Fibroblast of gingiva (primary cell): ENCODE measurements at regions not wholly inside any gene's neighbourhood (a gene's known extent, or its start where the extent isn't known, plus 50 kb on each side); places are given as distances from the start of the nearest gene placed in this dataset.
"Not testable (repeated sequence)": the region's sequence is repeated elsewhere in the genome, so short reads cannot be mapped to it uniquely, and the experiment has no call there.

ENCODE experiments used
- DNase-seq: peaks from one replicate; pipeline ENCODE4 v3.0.0-alpha.2; 2011; ENCODE audit warnings: low read depth

DNA sequence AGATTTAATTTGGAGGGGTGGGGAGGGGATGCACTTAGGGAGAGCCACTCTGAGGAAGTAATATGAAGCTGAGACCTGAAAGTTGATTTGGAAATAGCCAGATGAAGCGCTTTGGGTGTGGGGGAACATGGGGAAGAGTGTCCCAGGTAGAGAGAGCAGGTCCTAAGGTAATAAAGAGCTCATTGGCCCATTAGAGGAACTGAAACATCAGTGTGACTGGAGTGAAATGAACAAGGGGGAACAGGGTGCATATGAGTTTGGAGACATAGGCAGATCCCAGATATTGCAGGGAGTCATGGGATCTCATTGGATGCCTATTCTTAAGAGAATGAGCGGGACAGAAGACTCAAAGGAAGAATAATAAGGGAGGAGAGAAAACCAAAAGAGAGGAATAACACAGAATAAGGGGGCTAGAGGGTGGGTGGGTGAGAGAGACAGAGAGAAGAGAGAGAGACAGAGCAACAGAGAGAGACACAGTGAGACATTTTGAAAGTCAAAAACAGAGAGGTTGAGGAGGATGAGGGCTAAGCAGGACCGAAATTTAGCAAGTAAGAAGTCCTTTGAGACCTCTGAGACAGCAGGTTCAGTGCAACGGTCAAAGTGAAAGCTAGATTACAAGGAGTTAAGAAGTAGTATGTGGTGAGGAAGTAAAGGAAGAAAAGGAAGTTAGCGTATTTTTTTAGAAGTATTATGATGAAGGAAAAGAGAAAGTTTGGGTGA is 54.1 kb upstream of the NOTCH2NLA start:
- not testable (repeated sequence) for DNase-seq

- not testable (repeated sequence) for DNase-seq
These were observed 52.7 kb upstream of the NOTCH2NLA start for GRCh38 chr1:146281522-146281921.

DNA sequence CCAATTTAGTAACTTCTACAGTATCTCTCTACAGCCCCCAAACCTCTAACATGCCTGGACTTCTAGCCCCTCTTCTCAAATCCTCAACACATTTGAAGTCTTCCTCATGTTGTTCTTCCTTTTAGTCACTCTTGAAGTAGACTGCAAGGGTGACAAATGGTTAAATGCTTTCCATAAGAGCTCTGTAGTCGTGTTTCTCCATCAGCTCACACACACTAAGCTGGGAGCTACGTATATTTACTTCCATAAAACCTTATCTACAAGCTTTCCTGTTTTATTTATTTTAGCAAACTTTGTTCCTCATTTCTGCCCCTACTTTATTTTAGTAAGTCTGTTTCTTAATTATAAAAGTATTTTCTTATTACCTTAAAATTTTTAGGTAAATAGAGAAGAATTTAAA is 49.9 kb upstream of the NOTCH2NLA start:
- DNase-seq, result not testable (repeated sequence)
